ENCODE measurements at regions not wholly inside any gene's neighbourhood (a gene's known extent, or its start where the extent isn't known, plus 50 kb on each side); places are given as distances from the start of the nearest gene placed in this dataset.
"Not testable (repeated sequence)": the region's sequence is repeated elsewhere in the genome, so short reads cannot be mapped to it uniquely, and the experiment has no call there.

- not testable (repeated sequence) for DNase-seq
These were observed 69.4 kb upstream of the SLC25A33 start for GRCh38 chr1:9469882-9470281.

GRCh38 chr1:9471679-9472078 is 67.6 kb upstream of the SLC25A33 start:
- no peak for DNase-seq

GRCh38 chr1:9472386-9473031 is 66.8 kb upstream of the SLC25A33 start:
- DNase-seq, result no peak

- no peak for DNase-seq
These were observed 66.0 kb upstream of the SLC25A33 start for GRCh38 chr1:9473032-9473807.

- DNase-seq, result no peak
These were observed 64.1 kb upstream of the SLC25A33 start for GRCh38 chr1:9475061-9475627.

GRCh38 chr1:9476790-9477463 is 62.3 kb upstream of the SLC25A33 start:
- DNase-seq, result no peak

- DNase-seq, result no peak
These were observed 61.7 kb upstream of the SLC25A33 start for GRCh38 chr1:9477535-9477934.

GRCh38 chr1:9478021-9478420 is 61.2 kb upstream of the SLC25A33 start:
- DNase-seq, result no peak

- no peak for DNase-seq
These were observed 58.2 kb upstream of the SLC25A33 start for GRCh38 chr1:9481048-9481447.

- no peak for DNase-seq
These were observed 56.9 kb upstream of the SLC25A33 start for GRCh38 chr1:9482403-9482802.

- DNase-seq, result no peak
These were observed 56.3 kb upstream of the SLC25A33 start for GRCh38 chr1:9482816-9483572.

GRCh38 chr1:9486466-9487140 is 52.7 kb upstream of the SLC25A33 start:
- DNase-seq, result no peak
